ENCODE measurements at regions not wholly inside any gene's neighbourhood (a gene's known extent, or its start where the extent isn't known, plus 50 kb on each side); places are given as distances from the start of the nearest gene placed in this dataset.

GRCh38 chr5:53160895-53161294 is 51.3 kb upstream of the MOCS2 start:
- TF ChIP-seq CTCF (IDR thresholded peaks at IDR 0.05) (no peak), POLR2A (IDR thresholded peaks at IDR 0.05) (no peak), EP300 (IDR thresholded peaks at IDR 0.05) (no peak), POLR2AphosphoS5 (IDR thresholded peaks at IDR 0.05) (no peak)
